Hypothalamus (tissue), 51 donors: ENCODE measurements at regions not wholly inside any gene's neighbourhood (a gene's known extent, or its start where the extent isn't known, plus 50 kb on each side); places are given as distances from the start of the nearest gene placed in this dataset.
A peak's percentile ranks its signal among the peaks of the same experiment; 100 is the strongest.

Experiments
- DNase-seq, 51 donors: peaks; one replicate each; lab custom pipeline; 2025; lab: John Stamatoyannopoulos, UW

DNA sequence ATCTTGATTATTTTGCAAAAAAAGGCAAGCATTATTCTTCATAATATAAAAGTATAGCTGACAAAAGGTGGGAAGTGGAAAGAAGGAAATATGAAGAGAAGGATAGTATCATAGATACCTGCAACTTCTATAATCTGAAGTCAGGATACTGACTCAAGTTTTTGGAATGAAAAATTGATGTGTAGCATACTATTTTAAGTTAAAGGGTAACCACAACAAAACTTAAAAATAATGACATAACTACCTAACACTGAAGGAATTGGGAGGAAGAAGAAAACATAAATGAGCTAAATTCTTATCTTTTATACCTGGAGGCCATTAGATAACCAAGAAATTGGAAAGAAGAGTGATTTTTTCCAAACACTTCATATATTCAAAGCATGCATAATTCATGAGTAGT is 51.8 kb upstream of the TLE1 start:
- no peak for DNase-seq

- no peak for DNase-seq
Measured at GRCh38 chr9:81748091-81748490, 58.7 kb upstream of the TLE1 start.

- DNase-seq: no peak
Measured at GRCh38 chr9:81753436-81753835, 64.1 kb upstream of the TLE1 start.

- peak in 3 of 51 donors; percentile 2 to 14 (median 5) for DNase-seq
Measured at GRCh38 chr9:81754245-81754644, 64.9 kb upstream of the TLE1 start.

- DNase-seq: no peak
Measured at GRCh38 chr9:81755721-81756120, 66.4 kb upstream of the TLE1 start.

GRCh38 chr9:81756561-81756960 is 67.2 kb upstream of the TLE1 start:
- no peak for DNase-seq

GRCh38 chr9:81758123-81758797 is 68.9 kb upstream of the TLE1 start:
- no peak for DNase-seq

DNA sequence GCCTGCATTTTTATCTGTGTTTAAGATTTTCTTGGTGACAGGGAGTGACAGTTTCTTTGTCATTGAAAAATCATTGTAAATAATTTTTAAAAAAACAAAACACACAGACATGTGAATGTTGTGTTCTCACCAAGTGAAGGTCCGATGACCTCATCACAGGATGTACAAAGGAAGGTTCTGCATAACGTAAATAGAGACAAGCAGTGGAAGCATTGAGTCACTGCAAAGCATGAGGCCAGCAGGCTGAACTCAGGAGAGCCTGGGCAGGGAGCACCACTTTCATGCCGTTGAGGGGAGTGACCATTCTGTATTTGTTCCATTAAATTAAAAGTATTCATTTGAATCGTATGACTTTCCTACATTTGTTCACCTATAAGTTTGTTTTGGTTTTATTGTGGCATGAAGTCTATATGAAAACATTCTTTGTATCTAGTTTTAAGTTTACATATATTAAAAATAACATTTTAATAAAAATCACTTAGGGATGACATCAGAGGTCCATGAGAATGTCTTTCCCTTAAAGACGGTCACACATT is 70.4 kb upstream of the TLE1 start:
- no peak for DNase-seq

- DNase-seq: no peak
Measured at GRCh38 chr9:81767921-81768320, 78.6 kb upstream of the TLE1 start.

DNA sequence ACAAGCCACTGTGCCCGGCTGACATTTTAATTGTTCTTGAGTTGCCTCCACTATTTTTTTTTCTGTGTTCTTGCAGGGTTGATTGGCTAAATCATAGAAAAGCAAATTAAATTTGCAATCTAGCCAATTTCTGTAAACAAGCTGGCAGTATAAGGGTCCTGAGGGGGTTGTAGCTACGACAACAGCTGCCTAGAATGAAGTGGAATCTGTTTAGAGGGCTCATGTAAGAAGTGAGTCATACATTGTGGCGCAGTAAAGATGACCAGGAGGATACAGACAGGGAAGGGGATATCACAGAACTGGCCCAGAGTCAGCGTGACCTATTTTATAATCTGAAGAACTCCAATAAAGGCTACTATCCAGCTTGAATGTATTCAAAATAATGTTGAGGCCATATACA is 82.2 kb upstream of the TLE1 start:
- no peak for DNase-seq

DNA sequence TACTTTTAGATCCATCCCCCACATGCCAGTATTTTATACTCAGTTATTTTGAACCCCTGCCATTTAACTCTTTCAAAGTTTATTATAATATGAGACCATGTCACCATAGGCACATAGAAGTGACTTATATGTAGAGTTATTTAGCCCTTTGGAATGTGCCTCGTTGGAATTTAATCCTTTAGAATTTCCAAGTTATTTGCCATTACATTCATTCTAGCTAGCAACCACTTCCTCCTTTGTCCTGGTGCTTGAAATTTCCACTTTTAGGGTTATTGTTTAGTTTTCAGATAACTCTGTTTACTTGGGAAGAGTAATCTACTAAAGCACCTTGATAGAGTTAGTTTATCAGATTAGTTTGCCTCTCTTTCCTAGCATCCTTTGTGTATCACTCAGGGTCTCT is 82.8 kb upstream of the TLE1 start:
- DNase-seq: no peak

DNA sequence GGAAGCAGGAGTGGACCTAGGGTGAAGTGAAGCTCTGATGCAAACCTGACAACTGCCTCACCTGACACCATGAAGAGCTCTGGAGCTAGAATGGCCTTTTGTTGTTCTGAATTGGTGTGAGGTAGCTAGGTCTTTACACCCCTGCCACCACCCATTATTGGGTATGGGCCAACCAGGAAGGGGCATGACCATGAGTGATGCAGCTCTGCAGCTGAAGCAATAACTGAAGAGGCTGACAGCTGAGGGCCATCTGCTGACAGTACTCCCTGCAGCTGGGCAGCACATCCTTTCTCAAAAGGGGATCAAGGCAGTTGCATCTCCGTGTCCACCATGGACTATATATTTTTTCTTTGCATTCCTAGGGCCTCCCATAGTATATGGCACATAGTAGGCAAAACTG is 87.0 kb upstream of the TLE1 start:
- no peak for DNase-seq

- DNase-seq: no peak
Measured at GRCh38 chr9:81776834-81777233, 87.5 kb upstream of the TLE1 start.

- no peak for DNase-seq
Measured at GRCh38 chr9:81777482-81777881, 88.1 kb upstream of the TLE1 start.

DNA sequence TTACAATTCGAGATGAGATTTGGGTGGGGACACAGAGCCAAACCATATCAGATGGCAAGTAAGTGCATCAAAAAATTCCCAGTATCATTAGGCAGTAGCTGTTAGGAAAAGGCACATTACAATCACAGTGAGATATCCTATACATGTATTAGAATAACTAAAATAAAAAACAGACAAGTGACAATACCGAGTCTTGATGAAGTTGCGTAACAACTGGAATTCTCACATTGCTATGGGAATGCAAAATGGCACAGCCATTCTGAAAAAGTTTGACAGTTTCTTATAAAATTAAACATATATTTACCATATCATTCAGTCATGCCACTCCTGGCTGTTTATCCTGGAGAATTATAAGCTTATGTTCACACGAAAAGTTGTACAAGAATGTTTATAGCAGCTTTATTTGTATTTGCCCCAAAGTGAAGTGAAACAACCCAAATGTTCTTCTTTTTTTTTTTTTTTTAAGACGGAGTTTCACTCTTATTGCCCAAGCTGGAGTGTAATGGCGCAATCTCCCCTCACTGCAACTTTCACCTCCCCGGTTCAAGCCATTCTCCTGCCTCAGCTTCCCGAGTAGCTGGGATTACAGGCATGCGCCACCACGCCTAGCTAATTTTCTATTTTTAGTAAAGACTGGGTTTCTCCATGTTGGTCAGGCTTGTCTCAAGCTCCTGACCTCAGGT is 93.1 kb upstream of the TLE1 start:
- no peak for DNase-seq

DNA sequence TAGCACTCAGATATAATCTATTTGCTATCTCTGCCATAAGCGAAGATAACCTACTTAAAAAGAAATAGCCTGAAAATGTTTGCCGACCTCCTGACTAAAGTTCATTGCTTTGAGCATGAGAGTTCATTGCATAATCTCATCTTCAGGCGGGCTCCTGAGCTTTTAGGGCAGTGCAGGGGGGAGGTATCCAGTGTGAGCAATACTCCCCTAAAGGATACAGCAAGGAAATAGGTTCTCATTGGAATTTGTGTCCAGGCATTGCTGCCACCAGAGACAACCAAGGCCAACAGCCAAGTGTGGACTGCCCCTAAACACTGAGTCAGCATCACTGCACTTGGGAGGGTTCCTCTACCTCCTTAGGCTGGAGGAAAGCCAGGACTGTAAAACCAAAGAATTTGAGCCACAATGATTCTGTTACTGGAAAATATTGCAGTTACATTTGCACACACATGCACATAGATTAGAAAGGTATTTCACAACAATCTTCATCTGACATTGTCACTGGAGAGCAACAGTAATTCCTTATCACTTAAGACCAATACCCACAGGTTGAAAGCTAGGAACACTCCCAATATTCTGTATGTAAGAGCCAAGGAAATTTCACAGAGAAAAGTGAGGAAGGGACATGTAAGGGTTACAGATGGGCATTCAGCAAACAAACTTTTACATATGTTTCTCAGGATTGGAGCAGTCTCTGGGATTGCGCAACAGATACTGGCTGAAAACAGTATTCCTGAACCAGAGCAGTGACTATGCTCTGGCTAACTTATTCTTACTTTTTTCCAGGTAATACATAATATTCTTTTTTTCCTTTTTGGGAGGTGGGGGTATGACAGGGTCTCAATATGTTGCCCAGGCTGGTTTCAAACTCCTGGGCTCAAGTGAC is 98.6 kb upstream of the TLE1 start:
- DNase-seq: no peak

GRCh38 chr9:81789721-81790120 is 100.4 kb upstream of the TLE1 start:
- no peak for DNase-seq

DNA sequence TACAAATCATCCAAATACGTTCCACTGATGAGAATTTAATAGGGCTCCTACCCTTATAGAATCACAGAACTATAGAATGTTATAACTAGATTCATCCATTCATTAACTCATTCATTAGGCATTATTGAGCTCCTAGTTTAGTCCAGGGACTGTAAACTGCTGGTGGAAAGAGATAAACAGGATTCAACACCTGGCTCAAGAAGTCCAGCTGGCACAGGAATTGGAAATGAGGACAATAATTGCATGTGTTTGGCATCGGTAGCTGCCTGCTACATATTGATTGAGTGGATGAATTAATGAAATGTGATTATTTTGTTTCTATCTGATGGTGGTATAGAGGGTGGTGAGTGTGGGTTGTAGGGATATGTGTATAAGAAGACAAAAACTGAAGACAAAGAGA is 100.8 kb upstream of the TLE1 start:
- no peak for DNase-seq

GRCh38 chr9:81791076-81791475 is 101.7 kb upstream of the TLE1 start:
- no peak for DNase-seq

GRCh38 chr9:81798606-81799005 is 109.3 kb upstream of the TLE1 start:
- DNase-seq: no peak

- no peak for DNase-seq
Measured at GRCh38 chr9:81801190-81801589, 111.8 kb upstream of the TLE1 start.
